Mesothelial cell of epicardium (in vitro differentiated cells): ENCODE measurements at regions not wholly inside any gene's neighbourhood (a gene's known extent, or its start where the extent isn't known, plus 50 kb on each side); places are given as distances from the start of the nearest gene placed in this dataset.
A peak's percentile ranks its signal among the peaks of the same experiment; 100 is the strongest.

Source experiments
- DNase-seq, 2 experiments: peaks; one replicate each; pipeline ENCODE4 v3.0.0; 2021; ENCODE audit warnings: low spot score in 2 of 2; ENCODE audit not compliant: unreplicated experiment in 2 of 2
- H3K27ac Mint-ChIP-seq: 2 replicates; pipeline ENCODE4 v1.8.0; 2021; ENCODE audit warnings: mixed read lengths
- H3K27me3 Mint-ChIP-seq: 2 replicates; pipeline ENCODE4 v1.8.0; 2021; ENCODE audit warnings: low read depth, mixed read lengths
- H3K36me3 Mint-ChIP-seq: 2 replicates; pipeline ENCODE4 v1.8.0; 2021; ENCODE audit warnings: mixed read lengths
- H3K4me1 Mint-ChIP-seq: 2 replicates; pipeline ENCODE4 v1.8.0; 2021; ENCODE audit warnings: mixed read lengths
- H3K4me3 Mint-ChIP-seq: 2 replicates; pipeline ENCODE4 v1.8.0; 2021; ENCODE audit warnings: mild to moderate bottlenecking, moderate library complexity, mixed read lengths
- H3K9me3 Mint-ChIP-seq: 2 replicates; pipeline ENCODE4 v1.8.0; 2021; ENCODE audit warnings: mixed read lengths
- CTCF ChIP-seq: fragments of 200-600 bp; sonication (generic); IDR thresholded peaks from one replicate; pipeline ENCODE4 v1.5.0; 2021; ENCODE audit warnings: antibody characterized with exemption; ENCODE audit not compliant: unreplicated experiment

- TF ChIP-seq CTCF: no peak
- peaks cover 11% of the 10 kb centered on the region for H3K4me1 Mint-ChIP-seq
- H3K9me3 Mint-ChIP-seq: peaks cover 15% of the 10 kb centered on the region
- no peak overlapping the region for H3K4me3 Mint-ChIP-seq
- peak overlapping the region; percentile 11 for H3K27ac Mint-ChIP-seq
- H3K27me3 Mint-ChIP-seq: no peaks in the 10 kb centered on the region
- no peaks in the 10 kb centered on the region for H3K36me3 Mint-ChIP-seq
- DNase-seq: no peak
Observed at GRCh38 chr6:54587277-54587676, 259.3 kb upstream of the FAM83B start.

GRCh38 chr6:54588176-54588575 lies 258.4 kb upstream of the FAM83B start:
- no peak for DNase-seq
- H3K4me1 Mint-ChIP-seq: peaks cover 11% of the 10 kb centered on the region
- H3K27me3 Mint-ChIP-seq: no peaks in the 10 kb centered on the region
- no peak overlapping the region for H3K27ac Mint-ChIP-seq
- no peaks in the 10 kb centered on the region for H3K36me3 Mint-ChIP-seq
- TF ChIP-seq CTCF: no peak
- H3K4me3 Mint-ChIP-seq: no peak overlapping the region
- peaks cover 12% of the 10 kb centered on the region for H3K9me3 Mint-ChIP-seq

GRCh38 chr6:54595844-54596243 lies 250.7 kb upstream of the FAM83B start:
- DNase-seq: no peak
- no peak for TF ChIP-seq CTCF
- Mint-ChIP-seq H3K4me3 (no peak overlapping the region), H3K27ac (no peak overlapping the region), H3K4me1 (no peaks in the 10 kb centered on the region), H3K36me3 (no peaks in the 10 kb centered on the region), H3K9me3 (no peaks in the 10 kb centered on the region), H3K27me3 (no peaks in the 10 kb centered on the region)

- H3K4me1 Mint-ChIP-seq: peaks cover 2% of the 10 kb centered on the region
- no peak for TF ChIP-seq CTCF
- no peaks in the 10 kb centered on the region for H3K9me3 Mint-ChIP-seq
- DNase-seq: no peak
- no peak overlapping the region for H3K27ac Mint-ChIP-seq
- H3K36me3 Mint-ChIP-seq: no peaks in the 10 kb centered on the region
- no peak overlapping the region for H3K4me3 Mint-ChIP-seq
- H3K27me3 Mint-ChIP-seq: no peaks in the 10 kb centered on the region
Observed at GRCh38 chr6:54598787-54599313, 247.7 kb upstream of the FAM83B start.

GRCh38 chr6:54601600-54602300 lies 244.8 kb upstream of the FAM83B start:
- no peaks in the 10 kb centered on the region for H3K27me3 Mint-ChIP-seq
- TF ChIP-seq CTCF: no peak
- DNase-seq: no peak
- H3K4me3 Mint-ChIP-seq: no peak overlapping the region
- peaks cover 2% of the 10 kb centered on the region for H3K4me1 Mint-ChIP-seq
- H3K27ac Mint-ChIP-seq: no peak overlapping the region
- H3K36me3 Mint-ChIP-seq: no peaks in the 10 kb centered on the region
- H3K9me3 Mint-ChIP-seq: peaks cover 4% of the 10 kb centered on the region
